ENCODE measurements at regions not wholly inside any gene's neighbourhood (a gene's known extent, or its start where the extent isn't known, plus 50 kb on each side); places are given as distances from the start of the nearest gene placed in this dataset.

DNA sequence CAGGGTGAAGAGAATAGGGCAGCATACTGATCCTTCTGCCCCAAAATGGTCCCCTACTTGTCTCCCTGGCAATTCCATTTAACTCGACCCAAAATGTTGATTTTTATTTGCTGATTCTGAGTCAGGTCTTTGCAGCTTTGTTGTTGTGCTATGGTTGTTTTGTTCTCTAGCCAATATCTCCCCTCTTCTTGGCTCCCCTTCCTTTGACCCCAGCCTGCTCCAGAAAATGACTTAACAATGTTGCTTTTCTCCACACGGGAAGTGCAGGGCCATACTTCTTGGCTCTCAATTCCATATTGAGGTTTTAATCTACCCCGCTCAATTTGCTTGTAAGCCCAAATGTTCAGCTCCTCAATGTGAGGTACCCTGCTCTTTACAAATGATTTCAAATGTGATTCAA lies 330.0 kb downstream of the RASEF start:
- no peaks in the 10 kb centered on the region for H3K9me3 Mint-ChIP-seq
- no peaks in the 10 kb centered on the region for H3K4me1 ChIP-seq (ENCODE audit: control insufficient read depth, insufficient read depth, low read length)
- H3K27me3 ChIP-seq (ENCODE audit: control insufficient read depth, insufficient read depth, low read length, poor library complexity, severe bottlenecking): no peaks in the 10 kb centered on the region
- H3K9me3 ChIP-seq (ENCODE audit: control insufficient read depth, low read length): no peaks in the 10 kb centered on the region
- H3K27ac ChIP-seq (ENCODE audit: low read depth, low read length): no peak overlapping the region
- DNase-seq: no peak
- H3K4me3 Mint-ChIP-seq: no peak overlapping the region
- TF ChIP-seq, protein P1, sequence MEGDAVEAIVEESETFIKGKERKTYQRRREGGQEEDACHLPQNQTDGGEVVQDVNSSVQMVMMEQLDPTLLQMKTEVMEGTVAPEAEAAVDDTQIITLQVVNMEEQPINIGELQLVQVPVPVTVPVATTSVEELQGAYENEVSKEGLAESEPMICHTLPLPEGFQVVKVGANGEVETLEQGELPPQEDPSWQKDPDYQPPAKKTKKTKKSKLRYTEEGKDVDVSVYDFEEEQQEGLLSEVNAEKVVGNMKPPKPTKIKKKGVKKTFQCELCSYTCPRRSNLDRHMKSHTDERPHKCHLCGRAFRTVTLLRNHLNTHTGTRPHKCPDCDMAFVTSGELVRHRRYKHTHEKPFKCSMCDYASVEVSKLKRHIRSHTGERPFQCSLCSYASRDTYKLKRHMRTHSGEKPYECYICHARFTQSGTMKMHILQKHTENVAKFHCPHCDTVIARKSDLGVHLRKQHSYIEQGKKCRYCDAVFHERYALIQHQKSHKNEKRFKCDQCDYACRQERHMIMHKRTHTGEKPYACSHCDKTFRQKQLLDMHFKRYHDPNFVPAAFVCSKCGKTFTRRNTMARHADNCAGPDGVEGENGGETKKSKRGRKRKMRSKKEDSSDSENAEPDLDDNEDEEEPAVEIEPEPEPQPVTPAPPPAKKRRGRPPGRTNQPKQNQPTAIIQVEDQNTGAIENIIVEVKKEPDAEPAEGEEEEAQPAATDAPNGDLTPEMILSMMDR (conservative IDR thresholded peaks at IDR 0.05): no peak
- H3K36me3 ChIP-seq (ENCODE audit: control insufficient read depth, insufficient read depth, low read length): no peaks in the 10 kb centered on the region
- H3K9ac ChIP-seq (ENCODE audit: extremely low read depth, low read length, poor library complexity, severe bottlenecking): no peak overlapping the region
- 87 to 91% methylated on average over 2 to 3 of the region's 3 CpGs for WGBS, 2 experiments (ENCODE audit: insufficient coverage in 1 of 2, insufficient read length in 1 of 2)
- no peaks in the 10 kb centered on the region for H3K27me3 Mint-ChIP-seq (ENCODE audit: insufficient read depth)
- no peak overlapping the region for H3K27ac Mint-ChIP-seq
- no peaks in the 10 kb centered on the region for H3K36me3 Mint-ChIP-seq (ENCODE audit: low read depth)
- peaks cover 5% of the 10 kb centered on the region for H3K4me1 Mint-ChIP-seq
- no peak overlapping the region for H3K4me3 ChIP-seq (ENCODE audit: low read length)

DNA sequence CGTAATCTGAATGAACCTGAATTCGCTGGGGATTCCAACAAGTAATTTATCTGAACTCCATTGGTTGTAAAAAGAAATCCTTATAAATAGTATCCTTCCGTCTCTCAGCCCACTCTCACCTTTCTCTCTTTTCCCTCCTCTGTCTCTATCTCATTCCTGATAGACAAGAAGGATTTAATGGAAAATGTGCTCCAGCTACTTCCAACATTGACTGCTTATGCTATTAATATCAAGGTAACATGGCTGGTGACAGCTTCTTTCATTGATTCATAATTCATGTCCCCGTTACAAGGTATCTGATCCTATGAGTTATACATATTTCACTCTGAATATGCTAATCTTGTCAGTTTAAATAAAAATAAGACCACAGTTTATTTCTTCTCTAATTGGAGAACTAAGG lies 326.8 kb downstream of the RASEF start:
- Mint-ChIP-seq H3K27ac (no peak overlapping the region), H3K27me3 (ENCODE audit: insufficient read depth) (no peaks in the 10 kb centered on the region), H3K4me1 (peaks cover 3% of the 10 kb centered on the region), H3K36me3 (ENCODE audit: low read depth) (peaks cover 2% of the 10 kb centered on the region), H3K4me3 (no peak overlapping the region), H3K9me3 (no peaks in the 10 kb centered on the region)
- no peak for DNase-seq
- Histone ChIP-seq H3K9ac (ENCODE audit: extremely low read depth, low read length, poor library complexity, severe bottlenecking) (no peak overlapping the region), H3K36me3 (ENCODE audit: control insufficient read depth, insufficient read depth, low read length) (no peaks in the 10 kb centered on the region), H3K27me3 (ENCODE audit: control insufficient read depth, insufficient read depth, low read length, poor library complexity, severe bottlenecking) (no peaks in the 10 kb centered on the region), H3K4me3 (ENCODE audit: low read length) (no peak overlapping the region), H3K4me1 (ENCODE audit: control insufficient read depth, insufficient read depth, low read length) (no peaks in the 10 kb centered on the region), H3K27ac (ENCODE audit: low read depth, low read length) (no peak overlapping the region), H3K9me3 (ENCODE audit: control insufficient read depth, low read length) (no peaks in the 10 kb centered on the region)
- WGBS, 2 experiments (ENCODE audit: insufficient coverage in 1 of 2, insufficient read length in 1 of 2): 94 to 100% methylated on average over 3 to 4 of the region's 4 CpGs
- TF ChIP-seq, protein P1 (conservative IDR thresholded peaks at IDR 0.05): no peak

DNA sequence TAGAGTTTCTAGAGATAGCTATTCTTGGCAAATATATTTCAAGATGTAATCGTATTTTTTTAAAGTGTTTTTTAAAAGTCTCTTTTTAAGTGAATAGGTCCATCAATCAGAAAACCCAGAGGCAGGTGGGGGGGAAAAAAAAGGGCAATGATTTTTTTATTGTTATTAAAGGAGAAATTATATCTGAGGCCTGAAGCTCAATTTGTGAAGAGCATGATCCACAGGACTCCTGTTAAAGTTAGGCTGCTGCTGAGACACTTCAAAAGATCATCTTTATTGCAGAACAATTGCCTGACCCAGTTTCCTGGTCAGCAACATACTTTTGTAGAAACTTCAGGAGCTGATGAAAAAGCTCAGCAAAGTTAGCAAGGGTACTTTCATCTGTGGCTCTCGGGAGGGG lies 326.2 kb downstream of the RASEF start:
- Histone ChIP-seq H3K9ac (ENCODE audit: extremely low read depth, low read length, poor library complexity, severe bottlenecking) (no peak overlapping the region), H3K4me3 (ENCODE audit: low read length) (no peak overlapping the region), H3K27ac (ENCODE audit: low read depth, low read length) (no peak overlapping the region), H3K4me1 (ENCODE audit: control insufficient read depth, insufficient read depth, low read length) (no peaks in the 10 kb centered on the region), H3K9me3 (ENCODE audit: control insufficient read depth, low read length) (no peaks in the 10 kb centered on the region), H3K27me3 (ENCODE audit: control insufficient read depth, insufficient read depth, low read length, poor library complexity, severe bottlenecking) (no peaks in the 10 kb centered on the region), H3K36me3 (ENCODE audit: control insufficient read depth, insufficient read depth, low read length) (no peaks in the 10 kb centered on the region)
- TF ChIP-seq, protein P1 (conservative IDR thresholded peaks at IDR 0.05): no peak
- no peaks in the 10 kb centered on the region for H3K9me3 Mint-ChIP-seq
- peaks cover 2% of the 10 kb centered on the region for H3K36me3 Mint-ChIP-seq (ENCODE audit: low read depth)
- no peak overlapping the region for H3K4me3 Mint-ChIP-seq
- DNase-seq: no peak
- H3K27ac Mint-ChIP-seq: no peak overlapping the region
- H3K4me1 Mint-ChIP-seq: peaks cover 3% of the 10 kb centered on the region
- 83 to 90% methylated on average over 2 of the region's 2 CpGs for WGBS, 2 experiments (ENCODE audit: insufficient coverage in 1 of 2, insufficient read length in 1 of 2)
- H3K27me3 Mint-ChIP-seq (ENCODE audit: insufficient read depth): no peaks in the 10 kb centered on the region
